HCT116 (cell line): ENCODE measurements at regions not wholly inside any gene's neighbourhood (a gene's known extent, or its start where the extent isn't known, plus 50 kb on each side); places are given as distances from the start of the nearest gene placed in this dataset.

Experiments used
- EGR1 ChIP-seq: IDR thresholded peaks from 2 replicates; pipeline ENCODE4 v1.6.1; 2012; ENCODE audit warnings: low read depth
- EZH2phosphoT487 ChIP-seq: fragments of 200-600 bp; IDR thresholded peaks from 2 replicates; pipeline ENCODE4 v1.6.1; 2018; ENCODE audit warnings: antibody characterized with exemption, borderline replicate concordance
- MAX ChIP-seq: IDR thresholded peaks from 2 replicates; pipeline ENCODE4 v1.6.1; 2012
- POLR2A ChIP-seq: IDR thresholded peaks from 2 replicates; pipeline ENCODE4 v1.7.0; 2011; ENCODE audit warnings: borderline replicate concordance; ENCODE audit not compliant: insufficient read depth, insufficient read length; ENCODE audit errors: extremely low read depth
- RAD21 ChIP-seq: IDR thresholded peaks from 2 replicates; pipeline ENCODE4 v1.6.1; 2012; ENCODE audit warnings: low read depth, mild to moderate bottlenecking
- REST ChIP-seq: IDR thresholded peaks from 2 replicates; pipeline ENCODE4 v1.6.1; 2012; ENCODE audit warnings: low read depth
- SIN3A ChIP-seq: IDR thresholded peaks from 2 replicates; pipeline ENCODE4 v1.6.1; 2012; ENCODE audit warnings: low read depth
- SP1 ChIP-seq: IDR thresholded peaks from 2 replicates; pipeline ENCODE4 v1.6.1; 2012; ENCODE audit warnings: low read depth
- TF ChIP-seq, protein P1 (sequence below): IDR thresholded peaks from 2 replicates; pipeline ENCODE4 v1.6.1; 2011; ENCODE audit warnings: mild to moderate bottlenecking, low read length, moderate library complexity; ENCODE audit not compliant: insufficient replicate concordance; ENCODE audit errors: extremely low read depth
- TF ChIP-seq, protein P2 (sequence below), 3 experiments: fragments of 200-600 bp in 1 of 3; sonication (generic) in 1 of 3; IDR thresholded peaks in 2 of 3; conservative IDR thresholded peaks in 1 of 3; 2 replicates each; pipeline ENCODE4 v1.5.1; 2012 to 2017; ENCODE audit warnings: low read depth in 2 of 3, low read length in 2 of 3, antibody characterized with exemption in 1 of 3, borderline replicate concordance in 1 of 3, control low read depth in 1 of 3, mild to moderate bottlenecking in 1 of 3, mixed read lengths in 1 of 3, mixed run types in 1 of 3, moderate library complexity in 1 of 3; ENCODE audit not compliant: insufficient read depth in 1 of 3

DNA sequence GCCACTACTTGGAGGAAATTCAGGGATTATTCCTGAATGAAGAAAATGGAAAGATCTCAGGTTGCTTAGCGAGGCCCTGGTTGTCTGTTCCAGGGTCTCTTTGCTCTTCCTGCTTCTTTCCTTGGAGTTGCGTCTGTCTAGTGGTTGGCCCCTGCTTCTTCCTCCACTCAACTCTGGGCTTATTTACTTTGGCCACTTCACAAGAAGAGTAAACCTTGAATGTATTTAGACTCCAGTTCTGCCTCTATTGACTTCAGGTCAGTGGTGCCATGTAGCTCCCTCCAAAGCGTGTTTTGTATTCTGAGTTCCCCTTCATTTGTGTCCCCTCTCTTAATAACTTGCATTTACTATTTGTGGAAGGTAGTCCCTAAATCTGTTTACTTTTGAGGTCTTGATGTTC is 456.5 kb downstream of the UTRN start:
- TF ChIP-seq, protein P1, sequence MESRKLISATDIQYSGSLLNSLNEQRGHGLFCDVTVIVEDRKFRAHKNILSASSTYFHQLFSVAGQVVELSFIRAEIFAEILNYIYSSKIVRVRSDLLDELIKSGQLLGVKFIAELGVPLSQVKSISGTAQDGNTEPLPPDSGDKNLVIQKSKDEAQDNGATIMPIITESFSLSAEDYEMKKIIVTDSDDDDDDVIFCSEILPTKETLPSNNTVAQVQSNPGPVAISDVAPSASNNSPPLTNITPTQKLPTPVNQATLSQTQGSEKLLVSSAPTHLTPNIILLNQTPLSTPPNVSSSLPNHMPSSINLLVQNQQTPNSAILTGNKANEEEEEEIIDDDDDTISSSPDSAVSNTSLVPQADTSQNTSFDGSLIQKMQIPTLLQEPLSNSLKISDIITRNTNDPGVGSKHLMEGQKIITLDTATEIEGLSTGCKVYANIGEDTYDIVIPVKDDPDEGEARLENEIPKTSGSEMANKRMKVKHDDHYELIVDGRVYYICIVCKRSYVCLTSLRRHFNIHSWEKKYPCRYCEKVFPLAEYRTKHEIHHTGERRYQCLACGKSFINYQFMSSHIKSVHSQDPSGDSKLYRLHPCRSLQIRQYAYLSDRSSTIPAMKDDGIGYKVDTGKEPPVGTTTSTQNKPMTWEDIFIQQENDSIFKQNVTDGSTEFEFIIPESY = no peak
- no peak for TF ChIP-seq MAX
- no peak for TF ChIP-seq POLR2A
- no peak for TF ChIP-seq EGR1
- TF ChIP-seq, protein P2, sequence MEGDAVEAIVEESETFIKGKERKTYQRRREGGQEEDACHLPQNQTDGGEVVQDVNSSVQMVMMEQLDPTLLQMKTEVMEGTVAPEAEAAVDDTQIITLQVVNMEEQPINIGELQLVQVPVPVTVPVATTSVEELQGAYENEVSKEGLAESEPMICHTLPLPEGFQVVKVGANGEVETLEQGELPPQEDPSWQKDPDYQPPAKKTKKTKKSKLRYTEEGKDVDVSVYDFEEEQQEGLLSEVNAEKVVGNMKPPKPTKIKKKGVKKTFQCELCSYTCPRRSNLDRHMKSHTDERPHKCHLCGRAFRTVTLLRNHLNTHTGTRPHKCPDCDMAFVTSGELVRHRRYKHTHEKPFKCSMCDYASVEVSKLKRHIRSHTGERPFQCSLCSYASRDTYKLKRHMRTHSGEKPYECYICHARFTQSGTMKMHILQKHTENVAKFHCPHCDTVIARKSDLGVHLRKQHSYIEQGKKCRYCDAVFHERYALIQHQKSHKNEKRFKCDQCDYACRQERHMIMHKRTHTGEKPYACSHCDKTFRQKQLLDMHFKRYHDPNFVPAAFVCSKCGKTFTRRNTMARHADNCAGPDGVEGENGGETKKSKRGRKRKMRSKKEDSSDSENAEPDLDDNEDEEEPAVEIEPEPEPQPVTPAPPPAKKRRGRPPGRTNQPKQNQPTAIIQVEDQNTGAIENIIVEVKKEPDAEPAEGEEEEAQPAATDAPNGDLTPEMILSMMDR (IDR thresholded peaks at IDR 0.05 in 2 of 3, conservative IDR thresholded peaks at IDR 0.05 in 1 of 3; ENCODE audit: borderline replicate concordance in 1 of 3, insufficient read depth in 1 of 3, low read depth in 2 of 3, low read length in 2 of 3) = no peak
- TF ChIP-seq SIN3A = no peak
- TF ChIP-seq SP1 = no peak
- TF ChIP-seq REST = no peak
- TF ChIP-seq EZH2phosphoT487 = no peak
- no peak for TF ChIP-seq RAD21
